CD4-positive, alpha-beta T cell treated with Interferon gamma for 1 hour (primary cell): ENCODE measurements at regions not wholly inside any gene's neighbourhood (a gene's known extent, or its start where the extent isn't known, plus 50 kb on each side); places are given as distances from the start of the nearest gene placed in this dataset.

Source experiments
- DNase-seq: peaks from one replicate; pipeline ENCODE4 v3.0.0-alpha.2; 2020

GRCh38 chr2:10202131-10202665, 79.7 kb downstream of the RRM2 start:
- no peak for DNase-seq

- no peak for DNase-seq
Measured at GRCh38 chr2:10204326-10205161, 82.0 kb downstream of the RRM2 start.

GRCh38 chr2:10205162-10205475, 82.6 kb downstream of the RRM2 start:
- DNase-seq: no peak

- DNase-seq: no peak
Measured at GRCh38 chr2:10208736-10209135, 86.2 kb downstream of the RRM2 start.

GRCh38 chr2:10209406-10209935, 86.9 kb downstream of the RRM2 start:
- DNase-seq: no peak

- no peak for DNase-seq
Measured at GRCh38 chr2:10210336-10210735, 87.8 kb downstream of the RRM2 start.

- no peak for DNase-seq
Measured at GRCh38 chr2:10211844-10212422, 89.4 kb downstream of the RRM2 start.

GRCh38 chr2:10212827-10213226, 89.9 kb upstream of the HPCAL1 start:
- no peak for DNase-seq

- DNase-seq: no peak
Measured at GRCh38 chr2:10214179-10214578, 88.5 kb upstream of the HPCAL1 start.

- DNase-seq: no peak
Measured at GRCh38 chr2:10215393-10215935, 87.2 kb upstream of the HPCAL1 start.

GRCh38 chr2:10216677-10217488, 85.8 kb upstream of the HPCAL1 start:
- no peak for DNase-seq

GRCh38 chr2:10217489-10218435, 84.9 kb upstream of the HPCAL1 start:
- no peak for DNase-seq

- no peak for DNase-seq
Measured at GRCh38 chr2:10220045-10220901, 82.4 kb upstream of the HPCAL1 start.

- no peak for DNase-seq
Measured at GRCh38 chr2:10220902-10221391, 81.8 kb upstream of the HPCAL1 start.

- no peak for DNase-seq
Measured at GRCh38 chr2:10221443-10221842, 81.3 kb upstream of the HPCAL1 start.

GRCh38 chr2:10221976-10222870, 80.5 kb upstream of the HPCAL1 start:
- DNase-seq: no peak

- no peak for DNase-seq
Measured at GRCh38 chr2:10223471-10223870, 79.2 kb upstream of the HPCAL1 start.

GRCh38 chr2:10223932-10224720, 78.6 kb upstream of the HPCAL1 start:
- DNase-seq: no peak

GRCh38 chr2:10224734-10225133, 78.0 kb upstream of the HPCAL1 start:
- no peak for DNase-seq
